Right lobe of liver (tissue), 6 donors: ENCODE measurements at regions not wholly inside any gene's neighbourhood (a gene's known extent, or its start where the extent isn't known, plus 50 kb on each side); places are given as distances from the start of the nearest gene placed in this dataset.

Source experiments
- ATAC-seq, 4 donors: fragments of 200-7000 bp; cut with Tn5 transposase; one replicate each; pipeline ENCODE4 v1.9.1; 2020; ENCODE audit warnings: mild to moderate bottlenecking in 4 of 4, moderate library complexity in 4 of 4
- DNase-seq, 3 donors: peaks; one replicate each; pipeline ENCODE4 v3.0.0-alpha.2; 2020
- H3K27ac ChIP-seq, 3 donors: fragments of 200-600 bp; one replicate each; pipeline ENCODE4 v1.8.0; 2022
- H3K27me3 ChIP-seq, 2 donors: fragments of 200-600 bp; one replicate each; pipeline ENCODE4 v1.8.0; 2022
- H3K36me3 ChIP-seq, 4 donors: fragments of 200-600 bp; sonication (generic) in 1 of 4; one replicate each; pipeline versions ENCODE4 v1.5.1 to v1.8.0; 2017 to 2022; ENCODE audit warnings: control low read depth in 1 of 4
- H3K4me1 ChIP-seq, 4 donors: fragments of 200-600 bp; sonication (generic) in 1 of 4; one replicate each; pipeline versions ENCODE4 v1.5.1 to v1.8.0; 2017 to 2022; ENCODE audit warnings: control low read depth in 1 of 4
- H3K4me3 ChIP-seq, 3 donors: fragments of 200-600 bp; one replicate each; pipeline ENCODE4 v1.8.0; 2022
- H3K9me3 ChIP-seq, 4 donors: fragments of 200-600 bp; sonication (generic) in 1 of 4; one replicate each; pipeline versions ENCODE4 v1.5.1 to v1.8.0; 2017 to 2022; ENCODE audit warnings: control low read depth in 1 of 4
- CTCF ChIP-seq, 4 donors: fragments of 200-600 bp in 3 of 4; fragments of 450-650 bp in 1 of 4; IDR thresholded peaks; one replicate each; pipeline versions ENCODE4 v1.5.1 to v1.8.0; 2016 to 2022; ENCODE audit warnings: antibody characterized with exemption in 4 of 4, mild to moderate bottlenecking in 2 of 4
- POLR2A ChIP-seq: fragments of 450-650 bp; IDR thresholded peaks from one replicate; pipeline ENCODE4 v1.6.1; 2017; ENCODE audit warnings: antibody characterized with exemption, mild to moderate bottlenecking
- WGBS: methylation state at CpG from one replicate; pipeline ENCODE4 v1.1.6; 2018; ENCODE audit warnings: low coverage, low lambda C conversion rate; ENCODE audit not compliant: insufficient coverage; ENCODE audit errors: missing lambda C conversion rate; 5-methylcytosine and 5-hydroxymethylcytosine counted together
- intact Hi-C, 2 donors: fragments of 100-400 bp; cut with DNase I; formaldehyde crosslinking; loops; one replicate each; pipeline versions ENCODE4 v1.11.2 to v1.14.1; 2022
- donor health status: DM: no; HTN: yes; CAD: no.
- donor health status: DM: no; HTN: no; CAD: no.
- donor health status: DM: no; HTN: no; CAD: no.
- donor health status: DM: no; HTN: yes; CAD: no.
- donor health status: DM: no; HTN: yes; CAD: no.

GRCh38 chr9:1531424-1531823, 481.3 kb downstream of the DMRT2 start:
- DNase-seq (no peak), ATAC-seq (peak in 1 of 4 donors; percentile 21)
- Histone ChIP-seq H3K36me3 (no peaks in the 10 kb centered on the region), H3K27me3 (no peaks in the 10 kb centered on the region), H3K4me3 (no peak overlapping the region), H3K27ac (no peak overlapping the region), H3K9me3 (no peaks in the 10 kb centered on the region), H3K4me1 (no peaks in the 10 kb centered on the region)
- intact Hi-C loops = no loop called here
- TF ChIP-seq CTCF (IDR thresholded peaks at IDR 0.05) = no peak
- no peak for TF ChIP-seq POLR2A
- WGBS = 22% methylated on average over 1 of the region's 1 CpG

- 54% methylated on average over 4 of the region's 4 CpGs for WGBS
- H3K36me3 ChIP-seq = no peaks in the 10 kb centered on the region
- H3K27ac ChIP-seq = no peak overlapping the region
- intact Hi-C loops = no loop called here
- no peaks in the 10 kb centered on the region for H3K4me1 ChIP-seq
- no peak overlapping the region for H3K4me3 ChIP-seq
- no peaks in the 10 kb centered on the region for H3K27me3 ChIP-seq
- DNase-seq (no peak), ATAC-seq (no peak)
- H3K9me3 ChIP-seq = no peaks in the 10 kb centered on the region
- TF ChIP-seq POLR2A = no peak
- TF ChIP-seq CTCF (IDR thresholded peaks at IDR 0.05) = no peak
Measured at GRCh38 chr9:1532171-1532570, 482.0 kb downstream of the DMRT2 start.

- Histone ChIP-seq H3K27me3 (no peaks in the 10 kb centered on the region), H3K4me3 (no peak overlapping the region), H3K27ac (no peak overlapping the region), H3K4me1 (no peaks in the 10 kb centered on the region), H3K9me3 (no peaks in the 10 kb centered on the region), H3K36me3 (no peaks in the 10 kb centered on the region)
- ATAC-seq (no peak), DNase-seq (no peak)
- 61% methylated on average over 2 of the region's 2 CpGs for WGBS
- TF ChIP-seq CTCF (IDR thresholded peaks at IDR 0.05) = no peak
- TF ChIP-seq POLR2A = no peak
- intact Hi-C loops = no loop called here
Measured at GRCh38 chr9:1535051-1535450, 480.1 kb upstream of the SMARCA2 start.

- DNase-seq = no peak
- no peak for ATAC-seq
- TF ChIP-seq POLR2A (no peak), CTCF (IDR thresholded peaks at IDR 0.05) (no peak)
Measured at GRCh38 chr9:1535599-1535998, 479.5 kb upstream of the SMARCA2 start.

GRCh38 chr9:1536522-1537170, 478.5 kb upstream of the SMARCA2 start:
- Histone ChIP-seq H3K9me3 (no peaks in the 10 kb centered on the region), H3K27me3 (no peaks in the 10 kb centered on the region), H3K27ac (no peak overlapping the region), H3K36me3 (no peaks in the 10 kb centered on the region), H3K4me1 (no peaks in the 10 kb centered on the region), H3K4me3 (no peak overlapping the region)
- intact Hi-C loops = no loop called here
- DNase-seq = no peak
- 32% methylated on average over 5 of the region's 5 CpGs for WGBS
- TF ChIP-seq POLR2A = no peak
- no peak for TF ChIP-seq CTCF (IDR thresholded peaks at IDR 0.05)
- no peak for ATAC-seq

More at GRCh38 chr9:1535599-1535998, 479.5 kb upstream of the SMARCA2 start:
- Histone ChIP-seq H3K27me3 (no peaks in the 10 kb centered on the region), H3K27ac (no peak overlapping the region), H3K4me3 (no peak overlapping the region), H3K36me3 (no peaks in the 10 kb centered on the region), H3K9me3 (no peaks in the 10 kb centered on the region), H3K4me1 (no peaks in the 10 kb centered on the region)
- intact Hi-C loops = no loop called here
- WGBS = 55% methylated on average over 2 of the region's 2 CpGs
